LHCN-M2 (cell line): ENCODE measurements at regions not wholly inside any gene's neighbourhood (a gene's known extent, or its start where the extent isn't known, plus 50 kb on each side); places are given as distances from the start of the nearest gene placed in this dataset.
"Not testable (repeated sequence)": the region's sequence is repeated elsewhere in the genome, so short reads cannot be mapped to it uniquely, and the experiment has no call there.

Source experiments
- DNase-seq: peaks from one replicate; pipeline ENCODE4 v3.0.0-alpha.2; 2012; ENCODE audit warnings: low read depth

GRCh38 chr1:120278259-120278610 is 101.9 kb upstream of the SEC22B start:
- DNase-seq, result not testable (repeated sequence)

DNA sequence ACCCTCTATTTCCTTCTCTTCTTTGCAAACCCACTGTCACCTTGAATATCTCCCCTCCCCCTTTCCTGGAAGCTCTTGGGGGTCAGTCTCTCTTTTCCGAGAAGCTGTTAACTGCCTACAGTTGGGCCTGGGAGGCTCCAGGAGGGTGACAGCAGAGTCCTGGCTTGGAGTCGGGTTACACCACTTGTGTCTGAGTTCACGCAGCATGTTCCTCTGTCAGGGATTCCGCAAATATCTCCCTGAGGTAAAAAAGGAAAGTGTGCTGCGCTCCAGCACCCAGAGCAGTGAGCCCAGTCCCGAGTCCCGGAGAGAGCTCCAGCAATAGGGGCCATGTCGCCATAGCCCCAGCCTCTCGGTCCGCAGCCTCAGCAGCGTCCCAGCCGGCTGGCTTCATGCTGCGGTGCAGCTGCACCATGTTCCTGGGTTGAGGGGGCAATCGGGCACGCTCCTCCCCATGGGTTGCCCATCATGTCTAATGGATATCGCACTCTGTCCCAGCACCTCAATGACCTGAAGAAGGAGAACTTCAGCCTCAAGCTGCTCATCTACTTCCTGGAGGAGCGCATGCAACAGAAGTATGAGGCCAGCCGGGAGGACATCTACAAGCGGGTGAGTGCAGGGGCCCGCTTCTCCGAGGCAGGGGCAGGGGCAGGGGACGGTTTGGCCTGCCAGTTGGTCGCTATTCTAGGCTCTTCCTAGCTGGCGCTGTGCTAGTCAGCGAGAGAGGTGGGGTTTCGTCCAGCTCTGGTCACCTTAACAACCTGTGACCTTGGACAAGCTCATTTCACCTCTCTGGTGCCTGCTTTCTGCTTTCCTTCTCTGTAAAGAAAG is 101.3 kb upstream of the SEC22B start:
- DNase-seq, result not testable (repeated sequence)

DNA sequence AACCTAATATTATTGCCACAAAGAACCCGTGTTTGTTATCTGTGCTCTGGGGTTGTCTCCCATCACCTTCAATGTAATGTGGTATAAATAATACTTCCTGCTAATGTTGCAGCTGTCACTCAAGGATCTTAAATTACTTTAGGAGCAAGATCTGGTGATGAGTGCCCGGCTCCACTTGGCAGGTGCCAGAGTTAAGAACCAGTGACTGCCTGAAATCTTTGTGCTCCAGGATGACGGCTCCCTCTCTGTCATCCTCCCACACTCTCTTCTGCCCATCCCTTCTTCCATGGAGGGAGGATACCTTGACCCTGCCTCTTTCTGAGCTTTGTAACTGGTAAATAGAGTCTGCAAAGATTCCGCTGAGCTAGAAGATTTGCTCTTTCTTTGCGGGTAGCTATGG is 100.4 kb upstream of the SEC22B start:
- not testable (repeated sequence) for DNase-seq

DNA sequence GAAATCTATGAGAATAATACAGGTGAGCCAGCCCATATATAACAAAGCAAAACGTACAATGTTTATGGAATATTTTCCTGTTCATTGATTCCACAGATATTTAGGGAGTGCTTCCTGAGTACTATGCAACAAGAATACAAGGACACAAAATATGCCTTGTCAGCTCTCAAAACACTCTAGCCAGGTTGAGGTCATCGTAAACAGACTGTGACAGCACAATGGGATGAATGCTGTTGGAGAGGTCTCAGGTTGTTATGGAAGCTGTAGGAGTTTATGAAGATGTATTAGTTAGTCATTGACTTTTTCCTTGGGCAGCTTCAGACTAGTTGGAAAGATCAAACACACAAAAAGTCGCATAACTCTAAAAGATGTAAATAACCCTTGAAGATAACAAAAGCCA is 98.1 kb upstream of the SEC22B start:
- not testable (repeated sequence) for DNase-seq

- DNase-seq, result not testable (repeated sequence)
These were observed 97.0 kb upstream of the SEC22B start for GRCh38 chr1:120273363-120273762.

GRCh38 chr1:120272242-120272641 is 95.9 kb upstream of the SEC22B start:
- not testable (repeated sequence) for DNase-seq

GRCh38 chr1:120271561-120272221 is 95.4 kb upstream of the SEC22B start:
- not testable (repeated sequence) for DNase-seq

DNA sequence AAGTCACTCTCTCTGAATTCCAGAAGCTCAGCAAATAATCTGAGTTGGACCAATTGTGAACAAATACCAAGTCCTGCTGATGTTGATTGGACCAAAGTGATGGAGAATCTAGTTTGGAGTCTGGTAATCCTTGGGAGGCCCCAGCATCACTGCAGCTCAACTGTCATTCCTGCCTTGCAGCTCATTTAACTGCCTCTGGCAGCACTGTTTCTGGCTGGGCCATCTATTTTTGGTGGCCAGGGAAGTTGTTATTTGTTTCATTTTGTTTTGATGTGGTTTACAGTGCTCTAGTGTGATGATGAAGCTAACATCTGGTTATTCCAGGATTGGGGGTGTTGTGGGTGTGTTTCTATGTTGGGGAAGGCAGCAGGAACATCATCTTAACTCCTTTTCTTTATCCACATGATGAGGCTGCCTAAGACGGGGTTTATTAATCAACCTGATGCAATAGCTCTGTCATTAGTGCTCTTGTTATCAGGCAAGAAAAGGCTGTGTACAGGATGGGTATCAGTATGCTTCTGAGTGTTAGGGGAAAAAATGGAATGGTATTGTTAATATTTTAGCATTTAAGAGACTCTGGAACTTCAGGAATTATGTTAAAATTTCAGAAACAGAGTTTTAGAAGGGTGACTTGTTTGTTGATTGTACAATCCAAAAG is 91.7 kb upstream of the SEC22B start:
- not testable (repeated sequence) for DNase-seq

- not testable (repeated sequence) for DNase-seq
These were observed 88.2 kb upstream of the SEC22B start for GRCh38 chr1:120264564-120264963.

DNA sequence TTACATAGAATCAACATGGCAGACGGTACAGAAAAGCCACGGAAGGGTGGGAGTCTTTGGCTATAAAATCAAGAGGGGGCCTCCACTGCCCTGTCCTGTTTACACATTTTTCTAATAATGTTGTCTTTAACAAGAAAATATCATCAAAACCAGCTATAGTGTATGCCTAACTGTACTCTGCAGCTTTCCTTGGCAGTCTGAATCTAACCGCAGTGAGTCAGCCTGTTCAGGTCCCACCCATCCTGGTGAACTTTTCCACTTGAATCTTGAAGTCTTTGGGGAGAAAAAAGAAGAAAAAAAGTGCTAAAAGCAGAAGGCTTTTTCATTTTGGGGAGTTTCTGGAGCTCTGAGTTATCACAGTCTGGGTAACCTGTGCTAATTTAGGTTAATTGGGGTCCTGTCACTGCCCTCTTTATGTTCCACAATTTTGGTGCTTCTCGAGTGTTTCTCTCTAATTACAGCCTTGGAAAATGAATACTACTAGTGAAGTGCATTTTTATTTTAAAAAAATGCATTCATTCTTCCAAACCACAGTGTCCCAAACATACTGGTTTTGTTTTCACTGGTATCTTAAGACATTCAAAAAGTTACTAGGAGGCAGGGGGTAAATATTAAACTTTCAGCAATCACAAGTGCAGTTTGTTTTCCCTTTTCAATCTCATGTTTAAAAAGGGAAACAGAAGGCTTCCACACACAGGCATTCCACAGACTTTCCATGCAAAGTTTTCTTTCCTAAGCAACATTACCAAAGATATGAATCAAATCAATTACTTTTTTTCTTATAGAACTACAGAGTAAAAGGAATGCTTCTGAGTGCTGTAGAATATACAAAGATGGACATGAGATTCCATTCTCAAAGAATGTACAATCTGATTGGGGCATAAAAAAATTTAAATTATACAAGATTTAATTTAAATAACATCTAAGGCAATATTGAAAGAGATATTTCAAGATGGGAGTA is 86.8 kb upstream of the SEC22B start:
- DNase-seq, result not testable (repeated sequence)

GRCh38 chr1:120257778-120258105 is 81.4 kb upstream of the SEC22B start:
- DNase-seq, result not testable (repeated sequence)

DNA sequence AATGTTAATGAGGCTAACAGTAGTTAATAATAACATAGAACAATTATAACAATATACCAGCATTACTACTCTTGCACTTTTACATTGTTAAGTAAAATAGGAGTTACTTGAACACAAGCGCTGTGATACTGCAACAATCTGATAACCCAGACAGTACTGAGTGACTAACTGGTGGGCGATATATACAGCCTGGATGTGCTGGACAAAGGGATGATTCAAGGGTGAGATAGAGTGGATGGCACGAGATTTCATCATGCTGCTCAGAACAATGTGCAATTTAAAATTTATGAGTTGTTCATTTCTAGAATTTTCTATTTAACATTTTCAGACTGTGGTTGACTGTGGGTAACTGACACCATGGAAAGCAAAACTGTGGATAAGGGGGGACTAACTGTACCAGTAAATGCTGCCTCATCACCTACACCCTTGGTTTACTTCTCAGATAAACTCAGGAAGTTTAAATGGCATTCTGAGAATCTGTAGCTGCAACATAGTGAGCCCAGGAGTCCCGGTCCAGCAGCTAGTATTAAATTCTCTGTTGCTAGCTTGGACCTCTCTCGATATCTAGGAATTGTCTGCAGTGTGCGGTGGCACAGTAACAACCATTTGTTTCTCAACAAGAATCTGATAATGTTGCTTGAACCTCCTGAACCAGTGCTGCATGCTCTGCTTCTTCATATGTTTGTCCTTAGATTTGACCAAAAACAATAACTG is 80.9 kb upstream of the SEC22B start:
- not testable (repeated sequence) for DNase-seq

DNA sequence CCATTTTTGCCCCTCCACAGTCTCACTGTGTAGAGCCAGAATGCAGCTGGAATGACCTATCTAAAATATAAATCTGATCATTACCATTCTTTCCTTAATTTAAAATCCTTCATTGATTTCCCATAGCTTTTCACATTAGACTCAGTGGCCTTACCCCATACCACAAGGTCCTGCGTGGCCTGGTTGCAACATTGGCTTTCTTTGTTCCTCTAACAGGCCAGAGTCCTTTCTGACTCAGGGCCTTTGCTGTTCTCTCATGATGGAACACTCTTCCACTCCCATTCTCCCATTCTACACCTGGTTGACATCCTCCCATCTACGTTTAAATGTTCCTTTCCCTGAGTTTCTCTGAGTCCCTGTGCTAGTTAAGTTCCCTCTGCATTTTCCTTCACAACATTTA is 74.4 kb upstream of the SEC22B start:
- DNase-seq, result not testable (repeated sequence)

DNA sequence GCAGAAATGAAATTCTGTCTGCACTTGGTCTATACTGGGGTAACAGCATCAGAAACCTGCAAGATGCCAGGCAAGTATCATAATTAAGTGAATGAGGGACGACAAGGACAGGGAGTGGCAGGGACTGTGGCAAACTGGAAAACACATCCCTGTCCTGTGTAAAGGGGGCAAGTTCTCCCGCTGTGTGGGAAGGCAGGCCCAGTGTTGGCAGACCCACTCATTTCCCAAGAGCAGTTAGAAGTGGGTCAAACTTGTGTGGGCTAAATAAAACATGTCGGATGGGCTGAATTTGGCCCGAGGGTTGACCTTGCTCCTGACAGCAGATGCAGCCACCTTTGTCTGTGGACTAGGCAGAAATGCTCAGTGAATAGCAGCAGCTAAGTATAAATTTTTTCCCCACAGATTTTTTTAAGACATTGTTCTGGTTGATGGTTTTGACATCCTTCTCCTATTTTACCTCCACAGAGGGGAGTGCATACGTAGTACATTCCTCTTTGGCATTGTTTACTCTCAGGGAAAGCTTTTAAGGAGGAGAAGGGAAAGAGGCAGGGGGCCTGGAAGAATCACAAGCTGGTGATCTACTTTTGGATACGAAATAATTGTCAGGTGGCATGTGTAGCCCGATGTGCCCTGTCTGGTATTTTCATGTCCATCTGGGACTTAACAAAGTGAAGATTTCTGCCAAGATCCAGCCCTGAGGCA is 72.6 kb upstream of the SEC22B start:
- not testable (repeated sequence) for DNase-seq

- not testable (repeated sequence) for DNase-seq
These were observed 71.9 kb upstream of the SEC22B start for GRCh38 chr1:120248203-120248602.

- not testable (repeated sequence) for DNase-seq
These were observed 67.5 kb upstream of the SEC22B start for GRCh38 chr1:120243867-120244266.

DNA sequence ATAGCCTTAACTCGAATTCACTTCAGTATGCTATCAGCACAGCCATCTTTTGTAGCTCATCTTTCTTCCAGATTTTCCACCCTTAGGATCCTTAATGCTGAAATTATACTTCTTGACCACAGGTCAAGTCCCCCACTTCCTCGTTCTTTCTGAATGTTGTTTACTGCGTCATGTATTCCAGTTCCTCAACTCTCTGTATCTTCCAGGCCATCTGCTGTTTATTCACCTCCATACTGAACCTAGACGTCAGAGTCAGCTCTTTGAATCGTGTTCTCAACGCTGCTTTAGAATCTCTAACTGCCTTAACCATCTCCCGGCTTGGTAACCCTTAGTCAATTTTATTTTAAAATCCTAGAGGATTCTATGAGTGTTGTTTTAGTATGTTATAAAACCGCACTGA is 66.3 kb upstream of the SEC22B start:
- not testable (repeated sequence) for DNase-seq

- DNase-seq, result not testable (repeated sequence)
These were observed 65.5 kb upstream of the SEC22B start for GRCh38 chr1:120241868-120242267.

GRCh38 chr1:120240181-120240580 is 63.9 kb upstream of the SEC22B start:
- not testable (repeated sequence) for DNase-seq

DNA sequence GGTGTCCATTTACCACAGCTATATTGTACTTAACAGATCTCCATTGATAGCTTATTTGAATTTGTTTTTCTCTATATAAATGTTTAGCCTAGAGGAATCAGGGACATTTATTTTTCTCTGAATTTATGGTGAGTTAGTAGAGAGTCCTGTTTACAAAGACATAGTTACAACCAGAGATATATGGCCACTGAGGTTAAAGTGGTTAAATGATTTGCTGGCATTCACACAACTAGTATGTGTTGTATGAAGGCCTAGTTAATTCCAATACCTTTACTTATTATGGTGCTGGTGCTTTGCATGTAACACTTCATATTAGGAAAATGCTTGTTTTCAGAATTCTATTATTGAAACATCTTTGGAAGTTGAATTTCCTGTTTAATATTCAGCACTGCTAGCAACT is 63.0 kb upstream of the SEC22B start:
- not testable (repeated sequence) for DNase-seq
